ENCODE measurements at regions not wholly inside any gene's neighbourhood (a gene's known extent, or its start where the extent isn't known, plus 50 kb on each side); places are given as distances from the start of the nearest gene placed in this dataset.

DNA sequence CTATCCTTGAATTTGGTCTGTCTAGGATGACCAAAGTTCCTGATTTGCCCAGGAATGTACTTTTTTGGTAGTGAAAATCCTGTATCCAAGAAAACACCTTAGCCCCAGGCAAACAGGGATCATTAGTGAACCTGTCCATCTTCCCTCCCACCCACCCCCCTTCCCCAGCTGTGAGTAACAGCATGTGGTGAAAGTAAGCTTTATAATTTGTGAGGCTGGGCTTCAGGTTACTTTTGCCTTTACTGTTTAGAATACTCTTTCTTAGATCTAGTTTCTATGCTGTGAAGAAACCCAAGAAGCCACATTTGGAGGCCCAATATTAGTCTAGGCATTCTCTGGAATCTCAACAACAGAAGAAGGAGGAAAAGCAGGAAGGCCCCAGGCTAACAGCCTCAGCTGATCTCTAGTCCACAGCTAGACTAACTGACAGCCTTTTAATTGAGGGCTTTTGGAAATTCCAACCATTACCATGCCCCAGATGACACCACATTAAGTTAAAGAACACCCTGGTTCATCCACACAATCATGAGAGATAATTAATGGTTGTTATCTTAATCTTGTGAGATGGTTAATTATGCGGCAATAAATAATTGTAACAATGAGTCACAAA lies 703.0 kb upstream of the NUDT12 start:
- TF ChIP-seq, protein P1, sequence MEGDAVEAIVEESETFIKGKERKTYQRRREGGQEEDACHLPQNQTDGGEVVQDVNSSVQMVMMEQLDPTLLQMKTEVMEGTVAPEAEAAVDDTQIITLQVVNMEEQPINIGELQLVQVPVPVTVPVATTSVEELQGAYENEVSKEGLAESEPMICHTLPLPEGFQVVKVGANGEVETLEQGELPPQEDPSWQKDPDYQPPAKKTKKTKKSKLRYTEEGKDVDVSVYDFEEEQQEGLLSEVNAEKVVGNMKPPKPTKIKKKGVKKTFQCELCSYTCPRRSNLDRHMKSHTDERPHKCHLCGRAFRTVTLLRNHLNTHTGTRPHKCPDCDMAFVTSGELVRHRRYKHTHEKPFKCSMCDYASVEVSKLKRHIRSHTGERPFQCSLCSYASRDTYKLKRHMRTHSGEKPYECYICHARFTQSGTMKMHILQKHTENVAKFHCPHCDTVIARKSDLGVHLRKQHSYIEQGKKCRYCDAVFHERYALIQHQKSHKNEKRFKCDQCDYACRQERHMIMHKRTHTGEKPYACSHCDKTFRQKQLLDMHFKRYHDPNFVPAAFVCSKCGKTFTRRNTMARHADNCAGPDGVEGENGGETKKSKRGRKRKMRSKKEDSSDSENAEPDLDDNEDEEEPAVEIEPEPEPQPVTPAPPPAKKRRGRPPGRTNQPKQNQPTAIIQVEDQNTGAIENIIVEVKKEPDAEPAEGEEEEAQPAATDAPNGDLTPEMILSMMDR (IDR thresholded peaks at IDR 0.05; ENCODE audit: insufficient read depth, low read length, missing control alignments), result no peak
- H3K4me3 ChIP-seq (ENCODE audit: low read depth, low read length), result no peak overlapping the region
- ChIA-PET POLR2A (no interaction called here), CTCF (no interaction called here)
- DNase-seq (ENCODE audit: low read depth, low spot score), result no peak

DNA sequence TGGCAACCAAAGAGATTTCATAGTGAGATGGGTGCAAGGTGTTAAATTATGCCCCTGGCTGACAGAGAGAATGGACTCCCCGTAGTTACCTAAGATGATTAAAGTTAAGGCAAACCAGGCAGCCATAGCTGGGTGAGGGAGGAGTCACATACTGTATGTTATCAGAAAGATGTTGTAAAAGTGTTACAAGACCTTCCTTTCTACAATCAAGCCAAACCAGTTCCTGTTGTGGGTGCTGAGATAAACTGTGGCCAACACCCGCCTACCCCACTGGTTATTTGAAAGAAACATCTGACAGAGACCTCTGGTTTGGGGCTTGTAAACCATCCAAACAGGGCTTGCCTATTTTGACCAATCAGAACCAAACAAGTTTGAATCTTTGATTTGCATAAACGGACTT lies 684.7 kb upstream of the NUDT12 start:
- TF ChIP-seq, protein P1 (IDR thresholded peaks at IDR 0.05; ENCODE audit: insufficient read depth, low read length, missing control alignments), result no peak
- H3K4me3 ChIP-seq (ENCODE audit: low read depth, low read length), result no peak overlapping the region
- ChIA-PET POLR2A (no interaction called here), CTCF (no interaction called here)
- no peak for DNase-seq (ENCODE audit: low read depth, low spot score)

DNA sequence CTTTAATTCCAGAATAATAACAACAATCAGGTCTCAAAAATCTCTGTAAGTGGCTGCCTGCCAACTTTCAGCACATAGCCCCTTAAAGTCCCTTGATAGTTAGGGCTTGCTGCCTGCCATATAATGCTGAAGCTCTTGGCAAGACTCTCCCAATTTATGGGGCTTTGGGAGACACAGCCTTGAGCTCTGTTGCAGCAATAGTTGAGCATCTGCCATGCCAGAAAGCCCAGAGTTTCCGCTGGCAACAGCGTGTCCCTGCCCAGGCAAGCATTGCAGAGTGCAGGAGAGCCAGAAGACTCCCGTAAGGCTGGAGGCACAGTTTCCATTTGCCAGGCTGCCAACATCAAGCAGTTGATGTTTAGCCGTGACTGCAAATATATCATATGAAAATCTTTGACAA lies 678.5 kb upstream of the NUDT12 start:
- no peak for DNase-seq (ENCODE audit: low read depth, low spot score)
- TF ChIP-seq, protein P1 (IDR thresholded peaks at IDR 0.05; ENCODE audit: insufficient read depth, low read length, missing control alignments), result no peak
- no peak overlapping the region for H3K4me3 ChIP-seq (ENCODE audit: low read depth, low read length)
- CTCF ChIA-PET, result no interaction called here
- POLR2A ChIA-PET, result no interaction called here

DNA sequence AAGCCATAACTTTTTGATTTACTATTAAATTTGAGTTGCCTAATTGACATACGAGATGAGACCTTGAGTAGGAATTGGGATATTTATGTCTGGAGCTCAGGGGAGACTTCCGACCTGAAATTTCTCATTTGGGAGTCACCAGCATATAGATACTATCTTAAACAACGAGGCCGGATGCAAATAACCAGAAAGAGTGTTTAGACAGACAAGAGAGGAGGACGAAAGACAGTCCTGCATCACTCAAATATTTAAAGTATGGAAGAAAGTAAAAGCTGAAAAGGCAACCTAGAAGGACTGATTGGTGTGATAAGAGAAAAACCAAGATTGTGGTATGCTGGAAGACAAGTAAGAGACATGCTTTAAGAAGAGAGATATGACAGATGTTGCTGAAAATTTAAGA lies 675.0 kb upstream of the NUDT12 start:
- no peak overlapping the region for H3K4me3 ChIP-seq (ENCODE audit: low read depth, low read length)
- no peak for DNase-seq (ENCODE audit: low read depth, low spot score)
- CTCF ChIA-PET, result no interaction called here
- TF ChIP-seq, protein P1 (IDR thresholded peaks at IDR 0.05; ENCODE audit: insufficient read depth, low read length, missing control alignments), result no peak
- POLR2A ChIA-PET, result no interaction called here

DNA sequence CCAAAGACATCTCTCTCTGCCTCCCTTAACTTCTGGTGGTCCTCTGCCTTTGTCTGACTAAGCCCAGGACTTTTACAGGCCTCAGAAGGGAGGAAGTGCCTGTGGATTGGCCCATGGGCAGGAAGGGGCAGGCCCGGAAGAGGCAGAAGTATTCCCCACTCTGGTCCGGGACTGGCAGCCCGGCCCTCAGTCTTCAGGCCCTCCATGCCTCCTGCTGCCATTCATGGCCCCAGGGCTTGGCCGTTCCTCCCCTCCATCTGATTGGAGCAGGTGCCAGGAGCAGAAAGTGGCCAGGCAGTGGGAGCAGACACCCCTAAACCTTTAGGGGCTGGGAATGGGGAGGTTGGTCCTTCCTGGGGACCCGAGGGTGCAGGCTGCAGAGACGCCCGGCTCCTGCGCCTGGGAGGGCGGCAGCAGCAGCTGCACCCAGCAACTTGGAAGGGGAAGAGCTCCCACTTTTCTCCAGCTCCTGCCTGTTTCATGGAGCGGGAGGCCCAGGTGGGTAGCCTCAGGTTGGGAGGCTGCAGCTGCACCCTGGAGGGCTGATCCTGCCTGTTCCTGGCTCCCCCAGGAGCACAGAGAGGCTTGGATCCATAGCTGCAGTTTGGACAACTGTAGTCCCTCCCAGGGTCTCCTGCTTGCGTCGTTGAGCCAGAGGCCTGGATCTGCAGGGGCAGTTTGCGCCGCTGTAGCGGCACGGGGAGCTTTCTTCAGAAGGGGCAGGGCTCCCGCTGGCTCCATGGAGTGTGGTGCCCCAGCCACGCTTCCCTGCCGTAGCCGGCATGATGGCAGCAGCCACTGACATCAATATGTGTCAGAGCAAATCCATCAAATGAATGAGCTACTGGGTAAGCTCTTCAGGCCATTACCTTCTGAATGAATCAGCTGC lies 661.5 kb upstream of the NUDT12 start:
- CTCF ChIA-PET, result no interaction called here
- H3K4me3 ChIP-seq (ENCODE audit: low read depth, low read length), result no peak overlapping the region
- POLR2A ChIA-PET, result no interaction called here
- DNase-seq (ENCODE audit: low read depth, low spot score), result no peak
- TF ChIP-seq, protein P1 (IDR thresholded peaks at IDR 0.05; ENCODE audit: insufficient read depth, low read length, missing control alignments), result no peak

DNA sequence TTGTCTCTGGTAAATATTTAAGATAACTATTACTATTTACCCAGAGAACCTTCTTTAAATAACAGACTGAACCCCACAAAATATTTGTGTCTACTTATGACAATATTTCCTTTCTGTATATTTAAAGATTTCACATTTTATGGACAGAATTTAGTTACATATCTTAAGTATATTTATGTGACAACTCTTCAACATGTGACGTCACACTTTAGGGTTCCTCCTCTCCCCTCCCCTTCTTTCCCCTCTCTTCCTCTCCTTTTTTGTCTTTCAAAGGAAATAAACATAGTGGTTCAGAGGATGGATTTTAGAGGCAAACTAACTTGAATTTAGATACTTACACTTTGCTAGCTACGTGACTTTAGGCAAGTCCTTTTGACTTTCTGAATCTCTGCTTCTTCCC lies 655.6 kb upstream of the NUDT12 start:
- ChIA-PET CTCF (interaction anchor here (1.0 kb wide), 1 partner anchor 410 kb away, joined by 3 read pairs; no protein-coding TSS in a partner anchor), POLR2A (no interaction called here)
- no peak overlapping the region for H3K4me3 ChIP-seq (ENCODE audit: low read depth, low read length)
- TF ChIP-seq, protein P1 (IDR thresholded peaks at IDR 0.05; ENCODE audit: insufficient read depth, low read length, missing control alignments), result no peak
- no peak for DNase-seq (ENCODE audit: low read depth, low spot score)
